ENCODE measurements at regions not wholly inside any gene's neighbourhood (a gene's known extent, or its start where the extent isn't known, plus 50 kb on each side); places are given as distances from the start of the nearest gene placed in this dataset.
"Not testable (repeated sequence)": the region's sequence is repeated elsewhere in the genome, so short reads cannot be mapped to it uniquely, and the experiment has no call there.

DNA sequence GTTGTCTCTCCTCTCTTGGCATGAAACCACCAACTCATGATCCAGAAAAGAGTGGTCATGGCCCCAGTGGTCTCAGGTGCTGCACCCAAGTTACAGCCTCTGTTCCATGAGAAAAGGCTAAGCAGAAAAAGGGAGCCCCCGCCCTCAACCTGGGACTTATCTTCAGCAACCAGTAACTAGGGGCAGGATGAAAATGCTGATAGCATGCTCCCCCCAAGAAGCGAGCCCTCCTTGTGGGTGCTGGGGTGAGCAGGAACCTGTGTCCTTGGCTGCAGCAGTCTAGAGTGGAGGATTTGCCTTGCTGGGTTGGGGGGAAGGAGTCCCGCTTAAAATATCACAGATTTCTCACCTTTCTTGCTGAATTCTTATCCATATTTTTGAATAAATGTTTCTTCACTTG is 490.0 kb downstream of the SUCLG1 start:
- Histone ChIP-seq H3K9me3 (no peaks in the 10 kb centered on the region), H3K4me1 (no peaks in the 10 kb centered on the region), H3K36me3 (no peaks in the 10 kb centered on the region), H3K9ac (no peak overlapping the region), H3K27me3 (no peaks in the 10 kb centered on the region), H3K4me3 (no peak overlapping the region), H3K27ac (no peak overlapping the region), H4K20me1 (no peaks in the 10 kb centered on the region), H3K4me2 (no peak overlapping the region)
- TF ChIP-seq Cebpa-rat (IDR thresholded peaks at IDR 0.05), result no peak

GRCh38 chr2:83967854-83968253 is 491.2 kb downstream of the SUCLG1 start:
- no peaks in the 10 kb centered on the region for H3K36me3 ChIP-seq
- no peak for TF ChIP-seq Cebpa-rat (IDR thresholded peaks at IDR 0.05)

DNA sequence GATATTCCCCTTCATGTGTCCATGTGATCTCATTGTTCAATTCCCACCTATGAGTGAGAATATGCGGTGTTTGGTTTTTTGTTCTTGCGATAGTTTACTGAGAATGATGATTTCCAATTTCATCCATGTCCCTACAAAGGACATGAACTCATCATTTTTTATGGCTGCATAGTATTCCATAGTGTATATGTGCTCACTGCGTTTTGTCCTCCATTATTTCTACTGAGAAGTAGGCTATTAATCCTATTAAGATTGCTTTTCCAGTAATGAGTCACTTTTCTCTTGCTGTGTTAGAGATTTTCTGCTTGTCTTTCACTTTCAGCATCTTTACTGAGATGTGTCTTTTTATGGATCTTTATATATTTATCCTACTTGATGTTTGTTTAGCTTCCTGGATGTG is 492.1 kb downstream of the SUCLG1 start:
- H3K9me3 ChIP-seq, H3K4me3 ChIP-seq, H3K36me3 ChIP-seq, H3K27ac ChIP-seq, H3K9ac ChIP-seq, H3K4me1 ChIP-seq, H3K4me2 ChIP-seq, H3K27me3 ChIP-seq, H4K20me1 ChIP-seq: not testable (repeated sequence)

More at GRCh38 chr2:83967854-83968253, 491.2 kb downstream of the SUCLG1 start:
- Histone ChIP-seq H3K4me2 (no peak overlapping the region), H3K27ac (no peak overlapping the region), H3K9ac (no peak overlapping the region), H3K4me1 (no peaks in the 10 kb centered on the region), H3K9me3 (no peaks in the 10 kb centered on the region), H4K20me1 (no peaks in the 10 kb centered on the region), H3K4me3 (no peak overlapping the region), H3K27me3 (no peaks in the 10 kb centered on the region)

DNA sequence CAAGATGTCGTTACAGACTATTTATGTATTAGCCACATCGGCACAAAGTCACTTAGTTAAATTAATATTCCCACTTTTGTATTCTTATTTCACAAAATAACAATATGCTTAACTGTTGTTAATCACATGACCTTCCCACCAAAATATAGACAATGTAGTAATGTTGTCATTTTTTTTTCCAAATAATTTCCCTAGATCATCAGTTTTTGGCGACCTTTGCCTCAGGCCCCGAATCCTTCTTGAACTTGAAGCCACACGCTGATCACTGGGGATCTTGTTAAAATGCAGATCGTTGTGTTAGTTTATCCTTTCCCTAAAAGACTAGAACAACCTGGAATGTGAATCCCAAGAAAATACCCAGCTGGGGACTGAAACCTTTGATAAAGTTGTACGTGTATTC is 497.6 kb downstream of the SUCLG1 start:
- H3K4me2 ChIP-seq, result no peak overlapping the region
- no peak overlapping the region for H3K4me3 ChIP-seq
- H3K9ac ChIP-seq, result no peak overlapping the region
- H3K27me3 ChIP-seq, result no peaks in the 10 kb centered on the region
- TF ChIP-seq Cebpa-rat (IDR thresholded peaks at IDR 0.05), result no peak
- H3K4me1 ChIP-seq, result no peaks in the 10 kb centered on the region
- no peak overlapping the region for H3K27ac ChIP-seq
- H3K36me3 ChIP-seq, result no peaks in the 10 kb centered on the region
- H3K9me3 ChIP-seq, result no peaks in the 10 kb centered on the region
- H4K20me1 ChIP-seq, result no peaks in the 10 kb centered on the region

GRCh38 chr2:83960371-83960770 is 498.7 kb downstream of the SUCLG1 start:
- Histone ChIP-seq H3K4me2 (no peak overlapping the region), H3K27me3 (no peaks in the 10 kb centered on the region), H3K4me3 (no peak overlapping the region), H3K9me3 (no peaks in the 10 kb centered on the region), H3K36me3 (no peaks in the 10 kb centered on the region), H3K9ac (no peak overlapping the region), H4K20me1 (no peaks in the 10 kb centered on the region), H3K4me1 (no peaks in the 10 kb centered on the region), H3K27ac (no peak overlapping the region)
- no peak for TF ChIP-seq Cebpa-rat (IDR thresholded peaks at IDR 0.05)

DNA sequence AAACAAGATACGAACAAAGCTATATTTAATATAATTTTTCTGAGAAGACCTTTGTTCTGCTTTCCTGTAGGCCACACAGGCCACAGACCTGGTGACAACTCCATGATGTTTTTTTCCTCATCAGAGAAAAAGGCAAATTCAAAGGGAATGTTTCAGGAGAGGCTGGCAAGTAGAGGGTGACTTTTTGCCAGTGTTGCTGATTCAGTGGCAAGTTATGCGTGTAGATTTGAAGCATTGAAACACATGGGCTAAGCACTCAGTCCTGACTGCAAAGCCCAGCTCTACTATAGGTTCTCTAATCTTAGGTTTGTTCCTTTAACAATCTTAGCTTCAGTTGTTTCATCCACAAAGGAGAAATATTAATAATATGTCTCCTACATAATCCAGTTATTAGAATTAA is 499.8 kb downstream of the SUCLG1 start:
- no peak overlapping the region for H3K4me2 ChIP-seq
- H4K20me1 ChIP-seq, result no peaks in the 10 kb centered on the region
- no peak overlapping the region for H3K27ac ChIP-seq
- no peak overlapping the region for H3K4me3 ChIP-seq
- no peaks in the 10 kb centered on the region for H3K36me3 ChIP-seq
- no peak for TF ChIP-seq Cebpa-rat (IDR thresholded peaks at IDR 0.05)
- H3K27me3 ChIP-seq, result no peaks in the 10 kb centered on the region
- H3K9me3 ChIP-seq, result no peaks in the 10 kb centered on the region
- H3K9ac ChIP-seq, result no peak overlapping the region
- H3K4me1 ChIP-seq, result no peaks in the 10 kb centered on the region

DNA sequence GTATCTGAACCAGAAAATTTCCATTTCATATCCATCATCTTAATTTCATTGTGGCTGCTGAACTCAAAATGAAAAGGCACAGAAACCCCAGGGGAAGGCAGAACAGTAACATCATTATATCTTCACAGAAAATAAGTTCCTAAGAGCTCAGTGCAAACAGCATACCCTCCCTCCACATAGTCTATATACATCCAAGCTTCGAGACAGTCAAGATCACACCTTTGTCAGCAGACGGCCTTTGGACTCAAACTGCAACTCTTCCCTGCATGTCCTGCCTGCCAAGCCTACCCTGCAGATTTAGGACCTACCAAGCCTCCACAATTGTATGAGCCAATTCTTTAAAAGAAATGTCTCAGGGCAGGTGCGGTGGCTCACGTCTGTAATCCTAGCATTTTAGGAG is 502.1 kb downstream of the SUCLG1 start:
- Histone ChIP-seq H3K9ac (no peak overlapping the region), H3K9me3 (no peaks in the 10 kb centered on the region), H3K36me3 (no peaks in the 10 kb centered on the region), H4K20me1 (no peaks in the 10 kb centered on the region), H3K27me3 (no peaks in the 10 kb centered on the region), H3K4me3 (no peak overlapping the region), H3K27ac (no peak overlapping the region), H3K4me1 (no peaks in the 10 kb centered on the region), H3K4me2 (no peak overlapping the region)
- no peak for TF ChIP-seq Cebpa-rat (IDR thresholded peaks at IDR 0.05)

- H3K36me3 ChIP-seq, result no peaks in the 10 kb centered on the region
- no peaks in the 10 kb centered on the region for H4K20me1 ChIP-seq
- no peak overlapping the region for H3K4me3 ChIP-seq
- H3K9me3 ChIP-seq, result no peaks in the 10 kb centered on the region
- H3K4me2 ChIP-seq, result no peak overlapping the region
- no peaks in the 10 kb centered on the region for H3K4me1 ChIP-seq
- no peaks in the 10 kb centered on the region for H3K27me3 ChIP-seq
- no peak overlapping the region for H3K9ac ChIP-seq
- no peak for TF ChIP-seq Cebpa-rat (IDR thresholded peaks at IDR 0.05)
- H3K27ac ChIP-seq, result no peak overlapping the region
These were observed 505.4 kb downstream of the SUCLG1 start for GRCh38 chr2:83953697-83954096.

- H3K9ac ChIP-seq, result no peak overlapping the region
- no peaks in the 10 kb centered on the region for H4K20me1 ChIP-seq
- no peaks in the 10 kb centered on the region for H3K4me1 ChIP-seq
- no peak for TF ChIP-seq Cebpa-rat (IDR thresholded peaks at IDR 0.05)
- H3K4me2 ChIP-seq, result no peak overlapping the region
- no peaks in the 10 kb centered on the region for H3K9me3 ChIP-seq
- H3K27ac ChIP-seq, result no peak overlapping the region
- H3K36me3 ChIP-seq, result no peaks in the 10 kb centered on the region
- no peak overlapping the region for H3K4me3 ChIP-seq
- H3K27me3 ChIP-seq, result no peaks in the 10 kb centered on the region
These were observed 507.6 kb downstream of the SUCLG1 start for GRCh38 chr2:83951378-83951947.

DNA sequence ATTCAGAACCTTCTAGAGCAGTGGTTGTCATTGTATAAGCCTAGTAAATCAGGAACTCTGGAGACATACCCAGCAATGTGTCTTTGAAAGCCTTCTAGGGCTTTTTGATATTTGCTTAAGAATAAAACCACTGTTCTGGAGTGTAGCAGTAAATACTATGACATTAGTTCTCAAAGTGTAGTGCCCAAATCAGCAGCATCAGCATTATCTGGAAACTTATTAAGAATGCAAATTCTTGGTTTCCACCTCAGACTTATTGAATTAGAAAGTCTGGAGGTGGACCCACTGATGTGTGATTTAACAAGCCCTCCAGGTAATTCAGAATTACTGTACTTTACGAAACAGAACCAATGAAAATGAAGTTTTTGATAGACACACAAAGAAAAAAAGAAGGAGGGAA is 509.7 kb downstream of the SUCLG1 start:
- Histone ChIP-seq H3K27me3 (no peaks in the 10 kb centered on the region), H3K36me3 (no peaks in the 10 kb centered on the region), H3K4me3 (no peak overlapping the region), H4K20me1 (no peaks in the 10 kb centered on the region), H3K4me1 (no peaks in the 10 kb centered on the region), H3K4me2 (no peak overlapping the region), H3K27ac (no peak overlapping the region), H3K9ac (no peak overlapping the region), H3K9me3 (no peaks in the 10 kb centered on the region)
- TF ChIP-seq Cebpa-rat (IDR thresholded peaks at IDR 0.05), result no peak

DNA sequence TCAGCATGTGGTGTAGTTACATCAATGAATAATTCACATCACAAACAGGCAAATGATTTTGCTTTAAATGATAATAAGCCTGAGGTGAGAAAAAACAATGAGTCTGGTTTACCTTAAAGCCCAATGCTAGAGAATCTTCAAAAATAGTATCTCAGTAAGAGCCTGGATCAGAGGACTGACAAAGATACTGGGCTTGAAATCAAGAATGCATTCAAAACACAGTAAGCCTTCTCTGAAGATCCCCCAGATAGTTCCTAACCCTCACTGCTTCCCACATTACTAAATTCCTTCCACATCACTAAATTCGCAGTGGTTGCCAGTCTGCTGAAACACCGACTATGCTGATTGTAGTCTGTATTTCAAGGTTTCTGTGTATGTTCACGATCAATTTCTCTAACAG is 514.9 kb downstream of the SUCLG1 start:
- no peaks in the 10 kb centered on the region for H3K36me3 ChIP-seq
- H3K27me3 ChIP-seq, result no peaks in the 10 kb centered on the region
- H3K9ac ChIP-seq, result no peak overlapping the region
- H3K4me3 ChIP-seq, result no peak overlapping the region
- no peak overlapping the region for H3K4me2 ChIP-seq
- H3K4me1 ChIP-seq, result no peaks in the 10 kb centered on the region
- H3K9me3 ChIP-seq, result no peaks in the 10 kb centered on the region
- no peaks in the 10 kb centered on the region for H4K20me1 ChIP-seq
- no peak overlapping the region for H3K27ac ChIP-seq
- TF ChIP-seq Cebpa-rat (IDR thresholded peaks at IDR 0.05), result no peak
